OCI-LY1 (cell line): ENCODE measurements at regions not wholly inside any gene's neighbourhood (a gene's known extent, or its start where the extent isn't known, plus 50 kb on each side); places are given as distances from the start of the nearest gene placed in this dataset.

Experiments used
- EZH2 ChIP-seq: fragments of 200-600 bp; sonication (generic), shearing (Covaris generic); IDR thresholded peaks from 2 replicates; pipeline ENCODE4 v1.8.0; 2017; ENCODE audit warnings: borderline replicate concordance, mixed run types, mild to moderate bottlenecking, antibody characterized with exemption, low read length, moderate library complexity, mixed read lengths
- TF ChIP-seq, protein P1 (sequence below): fragments of 200-600 bp; sonication (generic), shearing (Covaris generic); IDR thresholded peaks from 2 replicates; pipeline ENCODE4 v1.5.1; 2017; ENCODE audit warnings: mild to moderate bottlenecking, antibody characterized with exemption, low read length, moderate library complexity, mixed read lengths

DNA sequence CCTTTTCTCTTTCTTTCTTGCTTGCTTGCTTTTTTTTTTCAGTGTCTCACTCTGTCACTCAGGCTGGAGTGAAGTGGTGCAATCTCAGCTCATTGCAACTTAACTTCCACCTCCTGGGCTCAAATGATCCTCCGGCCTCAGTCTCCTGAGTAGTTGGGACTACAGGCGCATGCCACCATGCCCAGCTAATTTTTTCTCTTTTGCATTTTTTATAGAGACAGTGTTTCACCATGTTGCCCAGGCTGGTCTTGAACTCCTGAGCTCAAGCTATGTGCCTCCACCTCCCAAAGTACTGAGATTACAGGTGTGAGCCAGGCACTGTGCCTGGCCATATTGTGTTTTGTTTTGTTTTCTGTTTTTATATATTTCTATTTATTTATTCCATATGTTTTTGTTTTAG lies 461.0 kb downstream of the ADAMTS20 start:
- TF ChIP-seq, protein P1, sequence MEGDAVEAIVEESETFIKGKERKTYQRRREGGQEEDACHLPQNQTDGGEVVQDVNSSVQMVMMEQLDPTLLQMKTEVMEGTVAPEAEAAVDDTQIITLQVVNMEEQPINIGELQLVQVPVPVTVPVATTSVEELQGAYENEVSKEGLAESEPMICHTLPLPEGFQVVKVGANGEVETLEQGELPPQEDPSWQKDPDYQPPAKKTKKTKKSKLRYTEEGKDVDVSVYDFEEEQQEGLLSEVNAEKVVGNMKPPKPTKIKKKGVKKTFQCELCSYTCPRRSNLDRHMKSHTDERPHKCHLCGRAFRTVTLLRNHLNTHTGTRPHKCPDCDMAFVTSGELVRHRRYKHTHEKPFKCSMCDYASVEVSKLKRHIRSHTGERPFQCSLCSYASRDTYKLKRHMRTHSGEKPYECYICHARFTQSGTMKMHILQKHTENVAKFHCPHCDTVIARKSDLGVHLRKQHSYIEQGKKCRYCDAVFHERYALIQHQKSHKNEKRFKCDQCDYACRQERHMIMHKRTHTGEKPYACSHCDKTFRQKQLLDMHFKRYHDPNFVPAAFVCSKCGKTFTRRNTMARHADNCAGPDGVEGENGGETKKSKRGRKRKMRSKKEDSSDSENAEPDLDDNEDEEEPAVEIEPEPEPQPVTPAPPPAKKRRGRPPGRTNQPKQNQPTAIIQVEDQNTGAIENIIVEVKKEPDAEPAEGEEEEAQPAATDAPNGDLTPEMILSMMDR, result no peak
- TF ChIP-seq EZH2, result no peak
